ENCODE measurements at regions not wholly inside any gene's neighbourhood (a gene's known extent, or its start where the extent isn't known, plus 50 kb on each side); places are given as distances from the start of the nearest gene placed in this dataset.

DNA sequence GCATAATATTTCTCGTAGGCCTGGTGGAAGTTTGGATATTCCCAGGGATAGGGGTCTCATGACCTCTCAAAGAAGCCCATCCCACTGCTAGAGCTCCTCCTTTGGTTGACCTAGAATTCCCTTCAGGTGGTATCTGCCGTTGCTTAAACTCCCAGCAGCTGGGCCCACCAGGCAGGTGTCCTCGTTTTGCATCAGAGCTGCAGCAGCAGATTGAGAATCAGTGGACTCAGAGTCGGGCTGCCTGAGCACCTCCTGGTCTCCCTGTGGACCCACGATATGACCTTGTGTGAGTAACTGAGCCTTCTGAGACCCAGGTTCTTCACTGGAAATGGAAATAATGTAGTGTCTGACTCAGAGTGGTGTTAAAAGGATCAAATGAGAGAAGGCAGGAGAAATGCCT, 132.7 kb downstream of the PAPOLA start:
- TF ChIP-seq CTCF (IDR thresholded peaks at IDR 0.05; ENCODE audit: insufficient read depth, low read length, poor library complexity, severe bottlenecking) (no peak), EZH2phosphoT487 (conservative IDR thresholded peaks at IDR 0.05; ENCODE audit: low read length) (no peak)

All from SU-DHL-6 (cell line).